ENCODE measurements at regions not wholly inside any gene's neighbourhood (a gene's known extent, or its start where the extent isn't known, plus 50 kb on each side); places are given as distances from the start of the nearest gene placed in this dataset.
A peak's percentile ranks its signal among the peaks of the same experiment; 100 is the strongest.

DNA sequence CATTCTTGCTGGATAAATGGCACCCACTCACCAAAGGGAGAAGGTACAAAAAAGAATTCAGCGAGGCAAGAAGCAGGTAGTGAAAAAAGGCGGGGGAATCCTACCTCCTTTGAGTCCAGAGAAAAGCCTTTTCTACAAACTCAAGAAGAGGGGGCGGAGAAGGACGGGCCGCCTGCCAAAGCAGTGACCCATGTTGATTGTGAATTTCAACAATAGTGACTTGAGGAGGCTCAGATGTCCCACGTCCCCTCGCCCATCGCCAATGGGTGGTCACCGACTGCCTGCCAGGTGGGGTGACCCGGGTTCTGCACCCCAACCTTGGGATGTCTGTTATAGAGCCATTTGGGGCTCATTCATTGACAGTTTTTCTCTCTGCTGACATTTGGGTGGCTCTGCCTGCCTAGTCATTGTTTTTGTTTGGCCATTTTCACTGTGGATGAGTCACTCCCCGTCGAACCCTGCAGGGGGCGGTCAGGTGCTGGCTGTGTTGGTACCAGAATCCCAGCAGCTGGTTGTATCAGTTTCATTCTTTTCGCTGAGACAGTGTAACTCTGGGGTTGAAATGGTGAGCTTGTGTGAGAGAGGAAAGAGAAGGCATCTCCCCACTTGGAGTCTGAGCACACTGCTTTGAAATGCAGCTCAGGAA is 163.4 kb upstream of the NCAM1 start:
- H3K27ac ChIP-seq: no peak overlapping the region
- no peak for TF ChIP-seq ZFX (IDR thresholded peaks at IDR 0.05; ENCODE audit: borderline replicate concordance)
- TF ChIP-seq, protein P1, sequence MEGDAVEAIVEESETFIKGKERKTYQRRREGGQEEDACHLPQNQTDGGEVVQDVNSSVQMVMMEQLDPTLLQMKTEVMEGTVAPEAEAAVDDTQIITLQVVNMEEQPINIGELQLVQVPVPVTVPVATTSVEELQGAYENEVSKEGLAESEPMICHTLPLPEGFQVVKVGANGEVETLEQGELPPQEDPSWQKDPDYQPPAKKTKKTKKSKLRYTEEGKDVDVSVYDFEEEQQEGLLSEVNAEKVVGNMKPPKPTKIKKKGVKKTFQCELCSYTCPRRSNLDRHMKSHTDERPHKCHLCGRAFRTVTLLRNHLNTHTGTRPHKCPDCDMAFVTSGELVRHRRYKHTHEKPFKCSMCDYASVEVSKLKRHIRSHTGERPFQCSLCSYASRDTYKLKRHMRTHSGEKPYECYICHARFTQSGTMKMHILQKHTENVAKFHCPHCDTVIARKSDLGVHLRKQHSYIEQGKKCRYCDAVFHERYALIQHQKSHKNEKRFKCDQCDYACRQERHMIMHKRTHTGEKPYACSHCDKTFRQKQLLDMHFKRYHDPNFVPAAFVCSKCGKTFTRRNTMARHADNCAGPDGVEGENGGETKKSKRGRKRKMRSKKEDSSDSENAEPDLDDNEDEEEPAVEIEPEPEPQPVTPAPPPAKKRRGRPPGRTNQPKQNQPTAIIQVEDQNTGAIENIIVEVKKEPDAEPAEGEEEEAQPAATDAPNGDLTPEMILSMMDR (IDR thresholded peaks at IDR 0.05): peak; percentile 81

DNA sequence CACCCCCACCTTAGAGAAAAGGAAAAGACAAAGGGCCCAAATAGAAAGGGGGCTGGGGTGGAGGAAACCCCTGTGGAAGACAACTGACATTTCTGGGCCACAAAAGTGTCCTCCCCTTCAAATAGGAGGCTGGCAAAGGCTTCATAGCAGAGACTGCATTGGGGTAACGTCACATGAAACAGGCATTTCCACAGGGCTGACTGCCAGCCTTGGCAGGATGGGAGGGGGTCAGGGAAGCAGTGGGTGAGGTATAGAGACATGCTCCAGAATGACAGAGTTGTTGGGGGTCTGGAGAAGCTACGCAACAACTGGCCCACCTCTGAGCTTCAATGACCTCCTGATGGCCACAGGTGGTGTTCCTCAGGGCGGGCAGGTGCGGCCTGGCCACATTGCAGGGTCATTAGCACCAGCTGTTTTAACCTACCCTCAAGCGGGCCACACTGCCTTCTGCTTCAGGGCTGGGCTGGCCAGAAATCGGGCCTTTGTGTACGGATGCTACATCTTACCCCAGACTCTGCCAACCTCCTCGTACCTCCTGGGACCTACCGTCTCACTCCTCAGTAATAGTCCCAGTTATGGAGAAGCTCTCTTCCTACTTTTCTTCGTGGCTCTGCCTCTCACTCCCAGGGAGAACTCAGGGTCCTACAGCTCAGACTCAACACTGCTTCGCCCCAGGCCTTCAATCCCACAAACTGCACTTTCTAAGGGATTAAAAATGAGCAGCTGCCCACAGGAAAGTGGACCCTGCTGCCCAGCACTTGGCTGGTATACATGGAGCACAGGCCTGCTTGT is 160.0 kb upstream of the NCAM1 start:
- no peak overlapping the region for H3K27ac ChIP-seq
- TF ChIP-seq, protein P1 (IDR thresholded peaks at IDR 0.05): no peak
- TF ChIP-seq ZFX (IDR thresholded peaks at IDR 0.05; ENCODE audit: borderline replicate concordance): no peak

DNA sequence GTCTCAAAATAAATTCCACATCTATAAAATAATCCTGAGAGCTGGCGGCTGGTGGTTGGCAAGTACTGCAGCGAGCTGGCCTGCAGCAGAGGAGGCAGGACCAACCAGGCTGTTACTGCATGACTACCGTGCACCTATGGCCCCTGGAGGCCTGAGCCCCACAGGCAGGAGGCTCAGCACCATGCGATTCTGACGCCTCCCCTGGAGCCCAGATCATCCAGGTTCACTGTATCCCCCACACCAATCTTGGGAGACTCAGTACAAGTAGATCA is 159.5 kb upstream of the NCAM1 start:
- no peak for TF ChIP-seq ZFX (IDR thresholded peaks at IDR 0.05; ENCODE audit: borderline replicate concordance)
- TF ChIP-seq, protein P1 (IDR thresholded peaks at IDR 0.05): no peak
- no peak overlapping the region for H3K27ac ChIP-seq

DNA sequence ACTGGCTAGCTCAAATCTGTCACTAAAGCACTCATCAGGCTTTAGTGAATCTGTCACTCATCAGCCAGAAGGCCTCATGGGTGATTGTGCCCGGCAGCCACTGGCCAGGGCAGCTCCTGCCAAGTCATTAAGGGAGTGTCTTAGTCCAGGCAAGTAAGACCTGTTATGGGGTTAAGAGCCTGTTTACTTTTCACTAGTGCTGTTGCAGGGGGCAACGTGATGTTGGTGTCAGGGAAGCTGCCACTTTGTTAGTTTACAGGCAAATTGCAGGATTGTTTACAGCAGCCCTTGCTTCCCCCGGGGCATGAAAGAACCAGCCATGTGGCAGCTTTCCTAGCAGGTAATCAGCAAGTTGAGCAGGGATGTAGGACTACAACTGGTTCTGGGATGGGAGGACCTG is 155.6 kb upstream of the NCAM1 start:
- TF ChIP-seq, protein P1 (IDR thresholded peaks at IDR 0.05): no peak
- TF ChIP-seq ZFX (IDR thresholded peaks at IDR 0.05; ENCODE audit: borderline replicate concordance): no peak

DNA sequence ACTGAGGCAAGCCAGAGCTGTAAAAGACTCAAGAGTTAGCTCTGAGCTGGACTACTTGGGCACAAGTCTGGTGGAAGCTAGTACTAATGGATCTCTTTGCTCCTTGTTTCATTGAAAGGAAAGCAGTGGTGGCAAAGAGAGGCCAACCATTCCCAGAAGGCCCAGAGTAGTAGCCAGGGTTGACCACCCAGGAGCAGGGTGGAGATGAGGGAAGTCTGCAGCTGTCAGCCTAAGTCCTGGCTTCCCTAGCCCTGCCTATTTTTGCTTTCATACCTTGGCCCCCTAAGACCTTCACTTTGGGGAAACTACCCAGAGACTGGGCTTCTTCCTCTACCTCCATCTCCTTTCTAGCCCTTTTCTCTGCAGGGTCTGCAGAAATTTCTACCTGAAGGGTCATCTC is 155.0 kb upstream of the NCAM1 start:
- H3K27ac ChIP-seq: no peak overlapping the region
- TF ChIP-seq, protein P1 (IDR thresholded peaks at IDR 0.05): no peak
- TF ChIP-seq ZFX (IDR thresholded peaks at IDR 0.05; ENCODE audit: borderline replicate concordance): no peak

More for the DNA sequence above, 155.6 kb upstream of the NCAM1 start:
- no peak overlapping the region for H3K27ac ChIP-seq

DNA sequence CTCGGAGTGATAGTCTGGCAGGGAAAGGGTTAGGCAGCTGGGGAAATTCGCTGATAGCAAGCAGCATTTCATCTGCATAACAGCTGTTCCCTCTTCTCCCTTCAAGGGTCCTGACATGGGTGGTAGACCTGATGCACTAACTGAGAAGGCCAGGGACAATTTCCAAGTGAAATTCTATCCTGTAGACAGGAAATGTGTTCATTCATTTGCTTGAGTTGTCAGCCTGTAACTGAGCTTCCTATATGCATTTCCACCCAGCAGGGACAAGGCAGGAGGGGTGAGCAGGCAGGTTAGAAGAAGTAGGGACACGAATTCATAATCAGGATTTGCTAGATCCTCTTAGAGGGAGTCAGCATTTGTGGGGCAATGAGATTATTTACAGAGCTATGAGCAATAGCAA is 154.3 kb upstream of the NCAM1 start:
- TF ChIP-seq ZFX (IDR thresholded peaks at IDR 0.05; ENCODE audit: borderline replicate concordance): no peak
- TF ChIP-seq, protein P1 (IDR thresholded peaks at IDR 0.05): no peak
- H3K27ac ChIP-seq: no peak overlapping the region

DNA sequence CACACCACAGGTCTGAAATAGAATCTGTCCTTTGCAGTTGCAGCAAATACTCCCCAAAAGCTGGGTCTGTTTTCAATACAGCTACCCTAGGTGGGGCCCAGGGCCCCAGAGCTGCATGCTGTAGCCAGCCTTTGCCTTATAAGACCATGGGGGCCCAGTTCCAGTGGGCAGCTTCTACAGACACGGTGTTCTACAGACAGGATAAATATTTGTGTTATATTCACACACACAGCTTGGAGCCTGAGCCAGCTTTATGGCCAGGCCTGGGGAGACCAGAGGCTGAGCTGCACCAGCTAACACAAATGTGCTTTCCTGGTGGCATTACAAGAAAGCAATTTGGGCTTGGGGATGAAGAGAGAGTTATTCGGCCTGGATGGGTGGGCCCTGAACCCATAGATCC is 151.8 kb upstream of the NCAM1 start:
- no peak overlapping the region for H3K27ac ChIP-seq
- TF ChIP-seq ZFX (IDR thresholded peaks at IDR 0.05; ENCODE audit: borderline replicate concordance): no peak
- TF ChIP-seq, protein P1 (IDR thresholded peaks at IDR 0.05): no peak
